HL-60 (cell line): ENCODE measurements at regions not wholly inside any gene's neighbourhood (a gene's known extent, or its start where the extent isn't known, plus 50 kb on each side); places are given as distances from the start of the nearest gene placed in this dataset.

Source experiments
- DNase-seq, 2 experiments: peaks; one replicate each; pipeline ENCODE4 v3.0.0-alpha.2; 2010 to 2020; ENCODE audit warnings: low read depth in 1 of 2, low spot score in 1 of 2
- H3K27ac ChIP-seq: fragments of 250-450 bp; sonication (Bioruptor Pico); replicated peaks from 2 replicates; pipeline ENCODE4 v1.5.1; 2020; ENCODE audit warnings: mild to moderate bottlenecking, moderate library complexity
- H3K27me3 ChIP-seq: fragments of 250-450 bp; sonication (Bioruptor Pico); 2 replicates; pipeline ENCODE4 v1.5.1; 2021; ENCODE audit warnings: mild to moderate bottlenecking, moderate library complexity; ENCODE audit not compliant: insufficient read depth, poor library complexity, severe bottlenecking
- H3K4me3 ChIP-seq: replicated peaks from 2 replicates; pipeline ENCODE4 v1.5.1; 2011; ENCODE audit warnings: mild to moderate bottlenecking, control low read depth, low read length; ENCODE audit not compliant: insufficient read depth
- CTCF ChIP-seq: IDR thresholded peaks from one replicate; pipeline ENCODE4 v1.5.1; 2011; ENCODE audit warnings: low read length, control low read depth, inconsistent platforms; ENCODE audit not compliant: insufficient read depth
- GABPA ChIP-seq: IDR thresholded peaks from 2 replicates; pipeline ENCODE4 v1.6.1; 2012; ENCODE audit warnings: low read depth
- POLR2AphosphoS5 ChIP-seq: IDR thresholded peaks from 2 replicates; pipeline ENCODE4 v1.6.1; 2012; ENCODE audit warnings: low read depth
- REST ChIP-seq: IDR thresholded peaks from 2 replicates; pipeline ENCODE4 v1.6.1; 2012; ENCODE audit warnings: low read depth; ENCODE audit not compliant: insufficient replicate concordance
- SPI1 ChIP-seq: IDR thresholded peaks from 2 replicates; pipeline ENCODE4 v1.6.1; 2012; ENCODE audit warnings: low read depth, mild to moderate bottlenecking, borderline replicate concordance

- TF ChIP-seq SPI1 = no peak
- TF ChIP-seq REST = no peak
- TF ChIP-seq POLR2AphosphoS5 = no peak
- TF ChIP-seq GABPA = no peak
- no peak for TF ChIP-seq CTCF
- DNase-seq = no peak
- Histone ChIP-seq H3K27me3 (no peaks in the 10 kb centered on the region), H3K4me3 (no peak overlapping the region), H3K27ac (no peak overlapping the region)
Observed at GRCh38 chr14:28426960-28427359, 339.6 kb upstream of the FOXG1 start.

GRCh38 chr14:28436821-28437220 lies 329.8 kb upstream of the FOXG1 start:
- Histone ChIP-seq H3K27me3 (no peaks in the 10 kb centered on the region), H3K4me3 (no peak overlapping the region), H3K27ac (no peak overlapping the region)
- DNase-seq = no peak
- TF ChIP-seq SPI1 (no peak), CTCF (no peak), REST (no peak), GABPA (no peak), POLR2AphosphoS5 (no peak)

GRCh38 chr14:28461389-28461788 lies 305.2 kb upstream of the FOXG1 start:
- no peak overlapping the region for H3K4me3 ChIP-seq

More at GRCh38 chr14:28461389-28461788, 305.2 kb upstream of the FOXG1 start:
- no peak for DNase-seq
- no peak for TF ChIP-seq GABPA
- no peak for TF ChIP-seq SPI1
- TF ChIP-seq CTCF = no peak
- no peak for TF ChIP-seq REST
- TF ChIP-seq POLR2AphosphoS5 = no peak
- H3K27ac ChIP-seq = no peak overlapping the region
- no peaks in the 10 kb centered on the region for H3K27me3 ChIP-seq
